Activated CD8-positive, alpha-beta memory T cell treated with anti-CD3 and anti-CD28 coated beads for 4 hours (primary cell): ENCODE measurements at regions not wholly inside any gene's neighbourhood (a gene's known extent, or its start where the extent isn't known, plus 50 kb on each side); places are given as distances from the start of the nearest gene placed in this dataset.
"Not testable (repeated sequence)": the region's sequence is repeated elsewhere in the genome, so short reads cannot be mapped to it uniquely, and the experiment has no call there.

Experiments used
- DNase-seq, 2 donors: peaks; one replicate each; pipeline ENCODE4 v3.0.0-alpha.2; 2020; ENCODE audit warnings: low read depth in 2 of 2

- no peak for DNase-seq
Observed at GRCh38 chr20:60171313-60171712, 213.1 kb downstream of the CDH26 start.

GRCh38 chr20:60171738-60172137 is 213.5 kb downstream of the CDH26 start:
- no peak for DNase-seq

- no peak for DNase-seq
Observed at GRCh38 chr20:60172346-60172984, 214.2 kb downstream of the CDH26 start.

- no peak for DNase-seq
Observed at GRCh38 chr20:60177080-60177479, 218.9 kb downstream of the CDH26 start.

- DNase-seq = no peak
Observed at GRCh38 chr20:60180986-60181385, 222.8 kb downstream of the CDH26 start.

GRCh38 chr20:60186412-60186811 is 228.2 kb downstream of the CDH26 start:
- DNase-seq = no peak

GRCh38 chr20:60187683-60188082 is 229.5 kb downstream of the CDH26 start:
- no peak for DNase-seq

GRCh38 chr20:60191014-60191413 is 232.8 kb downstream of the CDH26 start:
- DNase-seq = no peak

GRCh38 chr20:60192326-60192725 is 234.1 kb downstream of the CDH26 start:
- no peak for DNase-seq

GRCh38 chr20:60199132-60199531 is 240.9 kb downstream of the CDH26 start:
- not testable (repeated sequence) for DNase-seq

- no peak for DNase-seq
Observed at GRCh38 chr20:60199866-60200265, 241.6 kb downstream of the CDH26 start.

GRCh38 chr20:60200305-60200918 is 242.2 kb downstream of the CDH26 start:
- DNase-seq = no peak

- DNase-seq = no peak
Observed at GRCh38 chr20:60201198-60201835, 243.1 kb downstream of the CDH26 start.

GRCh38 chr20:60202046-60202445 is 243.8 kb downstream of the CDH26 start:
- no peak for DNase-seq

GRCh38 chr20:60203451-60203850 is 245.2 kb downstream of the CDH26 start:
- no peak for DNase-seq

- DNase-seq = no peak
Observed at GRCh38 chr20:60204601-60205000, 246.4 kb downstream of the CDH26 start.

- no peak for DNase-seq
Observed at GRCh38 chr20:60206259-60206658, 248.0 kb downstream of the CDH26 start.

- no peak for DNase-seq
Observed at GRCh38 chr20:60209048-60209447, 250.8 kb downstream of the CDH26 start.

- peak; percentile 18 to 28 for DNase-seq
Observed at GRCh38 chr20:60210779-60211617, 252.8 kb downstream of the CDH26 start.

- DNase-seq = no peak
Observed at GRCh38 chr20:60211618-60212463, 253.6 kb downstream of the CDH26 start.

- no peak for DNase-seq
Observed at GRCh38 chr20:60212695-60213094, 254.5 kb downstream of the CDH26 start.
